Skeletal muscle tissue (tissue), 3 donors: ENCODE measurements at regions not wholly inside any gene's neighbourhood (a gene's known extent, or its start where the extent isn't known, plus 50 kb on each side); places are given as distances from the start of the nearest gene placed in this dataset.

ENCODE experiments used
- H3K27ac ChIP-seq: one replicate; pipeline ENCODE4 v1.7.0; 2013; ENCODE audit warnings: mild to moderate bottlenecking, low read depth, low read length, inconsistent platforms
- H3K27me3 ChIP-seq, 3 donors: one replicate each; pipeline ENCODE4 v1.7.0; 2013; ENCODE audit warnings: low read length in 3 of 3; ENCODE audit not compliant: control insufficient read depth in 3 of 3, insufficient read depth in 3 of 3
- H3K36me3 ChIP-seq, 3 donors: one replicate each; pipeline ENCODE4 v1.7.0; 2013; ENCODE audit warnings: low read length in 3 of 3; ENCODE audit not compliant: control insufficient read depth in 3 of 3, insufficient read depth in 3 of 3
- H3K4me1 ChIP-seq, 3 donors: one replicate each; pipeline ENCODE4 v1.7.0; 2013; ENCODE audit warnings: low read length in 3 of 3, mild to moderate bottlenecking in 3 of 3; ENCODE audit not compliant: control insufficient read depth in 3 of 3, insufficient read depth in 3 of 3
- H3K4me3 ChIP-seq, 3 donors: one replicate each; pipeline ENCODE4 v1.7.0; 2013; ENCODE audit warnings: low read length in 3 of 3
- H3K9ac ChIP-seq, 3 donors: one replicate each; pipeline ENCODE4 v1.7.0; 2013; ENCODE audit warnings: low read length in 3 of 3, mild to moderate bottlenecking in 3 of 3, moderate library complexity in 2 of 3, low read depth in 1 of 3
- H3K9me3 ChIP-seq, 3 donors: one replicate each; pipeline ENCODE4 v1.7.0; 2013; ENCODE audit warnings: low read length in 3 of 3; ENCODE audit not compliant: control insufficient read depth in 3 of 3
- donor health status: Osteomylitis.

- no peaks in the 10 kb centered on the region for H3K9me3 ChIP-seq
- H3K36me3 ChIP-seq: no peaks in the 10 kb centered on the region
- H3K27me3 ChIP-seq: peaks cover 0 to 3% (median 0%) of the 10 kb centered on the region in 3 donors
These were observed 184.7 kb downstream of the FAT3 start for GRCh38 chr11:92409355-92409754.

GRCh38 chr11:92409956-92410355 lies 185.3 kb downstream of the FAT3 start:
- peaks cover 0 to 3% (median 0%) of the 10 kb centered on the region in 3 donors for H3K27me3 ChIP-seq
- no peaks in the 10 kb centered on the region for H3K36me3 ChIP-seq
- H3K9ac ChIP-seq: no peak overlapping the region
- no peaks in the 10 kb centered on the region for H3K4me1 ChIP-seq
- no peak overlapping the region for H3K4me3 ChIP-seq
- H3K9me3 ChIP-seq: no peaks in the 10 kb centered on the region
- no peak overlapping the region for H3K27ac ChIP-seq

More at GRCh38 chr11:92409355-92409754, 184.7 kb downstream of the FAT3 start:
- H3K27ac ChIP-seq: no peak overlapping the region
- no peak overlapping the region for H3K4me3 ChIP-seq
- no peaks in the 10 kb centered on the region for H3K4me1 ChIP-seq
- H3K9ac ChIP-seq: no peak overlapping the region

- Histone ChIP-seq H3K27ac (no peak overlapping the region), H3K9ac (no peak overlapping the region), H3K27me3 (peaks cover 0 to 3% (median 0%) of the 10 kb centered on the region in 3 donors), H3K9me3 (no peaks in the 10 kb centered on the region), H3K4me3 (no peak overlapping the region), H3K36me3 (no peaks in the 10 kb centered on the region), H3K4me1 (no peaks in the 10 kb centered on the region)
These were observed 185.9 kb downstream of the FAT3 start for GRCh38 chr11:92410526-92410925.

- Histone ChIP-seq H3K27me3 (peaks cover 0 to 3% (median 0%) of the 10 kb centered on the region in 3 donors), H3K36me3 (no peaks in the 10 kb centered on the region), H3K9ac (no peak overlapping the region), H3K4me3 (no peak overlapping the region), H3K27ac (no peak overlapping the region), H3K9me3 (no peaks in the 10 kb centered on the region), H3K4me1 (no peaks in the 10 kb centered on the region)
These were observed 186.8 kb downstream of the FAT3 start for GRCh38 chr11:92411431-92411830.

- no peaks in the 10 kb centered on the region for H3K9me3 ChIP-seq
- H3K4me1 ChIP-seq: no peaks in the 10 kb centered on the region
- H3K36me3 ChIP-seq: no peaks in the 10 kb centered on the region
- no peak overlapping the region for H3K4me3 ChIP-seq
- peaks cover 0 to 3% (median 0%) of the 10 kb centered on the region in 3 donors for H3K27me3 ChIP-seq
- no peak overlapping the region for H3K9ac ChIP-seq
- H3K27ac ChIP-seq: no peak overlapping the region
These were observed 189.3 kb downstream of the FAT3 start for GRCh38 chr11:92413757-92414513.

- Histone ChIP-seq H3K27me3 (peaks cover 0 to 3% (median 0%) of the 10 kb centered on the region in 3 donors), H3K9me3 (no peaks in the 10 kb centered on the region), H3K4me1 (no peaks in the 10 kb centered on the region), H3K36me3 (no peaks in the 10 kb centered on the region), H3K4me3 (no peak overlapping the region), H3K27ac (no peak overlapping the region), H3K9ac (no peak overlapping the region)
These were observed 192.5 kb downstream of the FAT3 start for GRCh38 chr11:92416971-92417725.

- Histone ChIP-seq H3K9me3 (no peaks in the 10 kb centered on the region), H3K4me1 (no peaks in the 10 kb centered on the region), H3K9ac (no peak overlapping the region), H3K27ac (no peak overlapping the region), H3K4me3 (no peak overlapping the region), H3K36me3 (no peaks in the 10 kb centered on the region), H3K27me3 (no peaks in the 10 kb centered on the region)
These were observed 198.8 kb downstream of the FAT3 start for GRCh38 chr11:92423115-92424034.

GRCh38 chr11:92424281-92424680 lies 199.7 kb downstream of the FAT3 start:
- no peaks in the 10 kb centered on the region for H3K27me3 ChIP-seq
- no peak overlapping the region for H3K9ac ChIP-seq
- H3K36me3 ChIP-seq: no peaks in the 10 kb centered on the region
- H3K9me3 ChIP-seq: no peaks in the 10 kb centered on the region
- no peak overlapping the region for H3K4me3 ChIP-seq
- no peak overlapping the region for H3K27ac ChIP-seq
- H3K4me1 ChIP-seq: no peaks in the 10 kb centered on the region

- no peak overlapping the region for H3K27ac ChIP-seq
- no peaks in the 10 kb centered on the region for H3K27me3 ChIP-seq
- no peak overlapping the region for H3K4me3 ChIP-seq
- no peak overlapping the region for H3K9ac ChIP-seq
- no peaks in the 10 kb centered on the region for H3K9me3 ChIP-seq
- H3K36me3 ChIP-seq: no peaks in the 10 kb centered on the region
- H3K4me1 ChIP-seq: no peaks in the 10 kb centered on the region
These were observed 200.5 kb downstream of the FAT3 start for GRCh38 chr11:92425127-92425526.
